ENCODE measurements at regions not wholly inside any gene's neighbourhood (a gene's known extent, or its start where the extent isn't known, plus 50 kb on each side); places are given as distances from the start of the nearest gene placed in this dataset.
"Not testable (repeated sequence)": the region's sequence is repeated elsewhere in the genome, so short reads cannot be mapped to it uniquely, and the experiment has no call there.

DNA sequence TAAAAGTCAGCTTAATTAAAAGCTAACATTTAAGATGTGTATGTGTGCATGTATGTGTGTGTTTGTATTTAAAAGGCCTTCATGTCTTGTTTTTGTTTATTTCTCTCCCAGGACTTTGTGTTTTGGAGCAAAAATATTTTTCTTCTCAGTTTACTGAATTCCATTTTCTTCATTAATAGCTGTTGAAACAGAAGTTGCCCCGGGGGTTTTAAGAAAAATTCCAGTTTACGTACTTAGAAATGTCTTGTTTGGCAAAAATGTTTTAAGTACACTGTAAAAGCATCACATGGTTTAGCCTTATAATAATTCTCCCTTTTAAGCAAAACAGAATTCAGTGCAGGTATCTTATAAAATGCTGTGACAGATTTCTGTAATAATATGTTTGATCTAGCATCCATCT, 1233.0 kb upstream of the NRXN1 start:
- Histone ChIP-seq H3K9me3 (peaks cover 1% of the 10 kb centered on the region), H3K4me3 (no peak overlapping the region), H3K4me1 (ENCODE audit: control insufficient read depth in 1 of 2, low read depth in 2 of 2) (no peaks in the 10 kb centered on the region), H3K27ac (no peak overlapping the region), H3K36me3 (no peaks in the 10 kb centered on the region), H3K27me3 (replicated peaks; ENCODE audit: insufficient read depth) (no peaks in the 10 kb centered on the region)
- no peak for TF ChIP-seq CTCF (IDR thresholded peaks at IDR 0.05)
- ATAC-seq (ENCODE audit: insufficient number of reproducible peaks, low FRiP score, low read depth) (no peak), DNase-seq (ENCODE audit: low spot score) (no peak)

DNA sequence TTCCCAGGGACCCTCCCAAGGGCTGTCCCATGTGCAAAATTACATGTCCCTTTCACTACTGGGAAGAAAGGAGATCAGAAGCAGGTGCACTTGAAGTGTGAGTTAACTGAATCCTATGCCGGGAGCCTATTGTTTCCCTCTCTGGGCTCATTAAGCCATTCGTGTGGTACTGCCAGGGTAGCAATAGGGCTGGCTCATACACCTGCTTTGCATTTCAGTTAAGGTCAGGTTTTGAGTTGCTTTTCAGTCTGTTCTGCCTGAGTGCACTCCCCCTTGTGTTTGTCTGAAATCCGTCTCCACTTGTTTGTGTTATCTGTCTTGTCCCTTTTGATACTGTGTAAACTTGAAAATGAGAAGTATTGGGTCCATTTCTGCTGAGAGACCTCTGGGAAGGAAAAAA, 1232.6 kb upstream of the NRXN1 start:
- no peak overlapping the region for H3K27ac ChIP-seq
- no peak for DNase-seq (ENCODE audit: low spot score)
- no peaks in the 10 kb centered on the region for H3K4me1 ChIP-seq (ENCODE audit: control insufficient read depth in 1 of 2, low read depth in 2 of 2)
- H3K36me3 ChIP-seq: no peaks in the 10 kb centered on the region
- no peak for ATAC-seq (ENCODE audit: insufficient number of reproducible peaks, low FRiP score, low read depth)
- H3K27me3 ChIP-seq (replicated peaks; ENCODE audit: insufficient read depth): no peaks in the 10 kb centered on the region
- no peak overlapping the region for H3K4me3 ChIP-seq
- TF ChIP-seq CTCF (IDR thresholded peaks at IDR 0.05): no peak
- H3K9me3 ChIP-seq: no peaks in the 10 kb centered on the region

GRCh38 chr2:52260904-52261303, 1229.0 kb upstream of the NRXN1 start:
- H3K4me3 ChIP-seq: no peak overlapping the region
- ATAC-seq (ENCODE audit: insufficient number of reproducible peaks, low FRiP score, low read depth) (no peak), DNase-seq (ENCODE audit: low spot score) (no peak)
- H3K36me3 ChIP-seq: no peaks in the 10 kb centered on the region
- no peaks in the 10 kb centered on the region for H3K27me3 ChIP-seq (replicated peaks; ENCODE audit: insufficient read depth)
- H3K27ac ChIP-seq: no peak overlapping the region
- no peak for TF ChIP-seq CTCF (IDR thresholded peaks at IDR 0.05)
- no peaks in the 10 kb centered on the region for H3K9me3 ChIP-seq
- H3K4me1 ChIP-seq (ENCODE audit: control insufficient read depth in 1 of 2, low read depth in 2 of 2): no peaks in the 10 kb centered on the region

DNA sequence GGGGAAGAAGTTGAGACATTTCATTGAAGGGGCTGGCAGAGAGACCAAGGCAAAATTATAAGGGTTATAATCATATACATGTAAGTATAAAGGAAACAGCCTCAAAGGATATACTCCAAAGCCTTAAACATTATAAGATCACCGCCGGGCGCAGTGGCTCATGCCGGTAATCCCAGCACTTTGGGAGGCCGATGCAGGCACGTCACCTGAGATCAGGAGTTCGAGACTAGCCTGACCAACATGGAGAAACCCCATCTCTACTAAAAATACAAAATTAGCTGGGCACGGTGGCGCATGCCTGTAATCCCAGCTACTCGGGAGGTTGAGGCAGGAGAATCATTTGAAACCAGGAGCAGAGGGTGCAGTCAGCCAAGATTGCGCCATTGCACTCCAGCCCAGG, 1227.0 kb upstream of the NRXN1 start:
- not testable (repeated sequence) for H3K27ac ChIP-seq; ATAC-seq (ENCODE audit: insufficient number of reproducible peaks, low FRiP score, low read depth); H3K36me3 ChIP-seq; H3K27me3 ChIP-seq (replicated peaks; ENCODE audit: insufficient read depth); H3K9me3 ChIP-seq; H3K4me1 ChIP-seq (ENCODE audit: control insufficient read depth in 1 of 2, low read depth in 2 of 2); H3K4me3 ChIP-seq; DNase-seq (ENCODE audit: low spot score)

DNA sequence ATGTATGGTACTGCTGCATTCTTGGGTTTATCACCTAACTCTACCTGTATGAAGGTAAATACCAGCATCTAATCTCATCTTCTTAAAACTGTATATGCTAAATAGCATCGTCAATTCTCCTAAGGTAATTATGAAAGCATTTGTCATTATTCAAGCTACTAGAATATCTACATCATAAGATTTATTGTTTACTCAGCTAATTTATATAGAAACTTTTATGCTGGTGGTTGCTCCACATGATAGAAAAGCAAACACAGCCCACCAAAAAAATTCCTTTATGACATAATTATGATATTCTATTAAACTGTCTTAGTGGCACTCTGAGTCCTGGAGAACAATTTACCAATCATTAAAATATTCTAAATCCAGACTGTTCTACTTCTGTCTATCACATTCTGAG, 1226.1 kb upstream of the NRXN1 start:
- H3K27ac ChIP-seq: no peak overlapping the region
- no peak for ATAC-seq (ENCODE audit: insufficient number of reproducible peaks, low FRiP score, low read depth)
- H3K4me1 ChIP-seq (ENCODE audit: control insufficient read depth in 1 of 2, low read depth in 2 of 2): no peaks in the 10 kb centered on the region
- no peak for TF ChIP-seq CTCF (IDR thresholded peaks at IDR 0.05)
- DNase-seq (ENCODE audit: low spot score): no peak
- no peak overlapping the region for H3K4me3 ChIP-seq
- H3K9me3 ChIP-seq: no peaks in the 10 kb centered on the region
- no peaks in the 10 kb centered on the region for H3K27me3 ChIP-seq (replicated peaks; ENCODE audit: insufficient read depth)
- no peaks in the 10 kb centered on the region for H3K36me3 ChIP-seq

DNA sequence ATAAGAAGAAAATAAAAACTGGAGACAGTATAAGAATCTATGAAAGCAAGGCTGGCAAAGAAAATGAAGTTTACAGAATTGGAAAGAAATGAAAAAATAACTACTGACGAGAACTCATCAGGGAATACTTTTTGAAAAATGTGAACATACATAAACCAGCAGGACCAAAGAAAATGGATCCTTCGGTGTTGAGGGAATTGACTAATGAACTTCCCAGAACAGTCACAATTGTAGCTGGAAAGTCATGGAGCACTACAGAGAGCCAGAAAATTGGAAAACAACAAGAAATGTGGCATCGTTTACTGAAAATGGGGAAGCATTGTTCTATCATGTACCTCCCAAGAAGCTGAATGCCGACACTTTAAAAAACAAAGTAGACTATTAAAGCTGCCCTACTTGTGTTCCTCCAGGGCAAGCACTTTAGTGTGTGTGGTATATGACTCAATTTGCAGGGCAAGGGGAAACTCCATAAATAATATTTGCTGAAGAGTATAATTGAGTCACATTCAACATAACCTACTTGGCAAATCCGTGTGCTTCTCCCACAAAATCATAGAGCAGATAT, 1221.6 kb upstream of the NRXN1 start:
- ATAC-seq (ENCODE audit: insufficient number of reproducible peaks, low FRiP score, low read depth) (no peak), DNase-seq (ENCODE audit: low spot score) (no peak)
- Histone ChIP-seq H3K27me3 (replicated peaks; ENCODE audit: insufficient read depth) (no peaks in the 10 kb centered on the region), H3K27ac (no peak overlapping the region), H3K4me3 (no peak overlapping the region), H3K4me1 (ENCODE audit: control insufficient read depth in 1 of 2, low read depth in 2 of 2) (no peaks in the 10 kb centered on the region), H3K36me3 (no peaks in the 10 kb centered on the region), H3K9me3 (no peaks in the 10 kb centered on the region)
- TF ChIP-seq CTCF (IDR thresholded peaks at IDR 0.05): no peak

Measured in thoracic aorta (tissue), 2 donors.